PC-9 (cell line): ENCODE measurements at regions not wholly inside any gene's neighbourhood (a gene's known extent, or its start where the extent isn't known, plus 50 kb on each side); places are given as distances from the start of the nearest gene placed in this dataset.

ENCODE experiments used
- EZH2 ChIP-seq: fragments of 200-600 bp; sonication (generic); IDR thresholded peaks from 2 replicates; pipeline ENCODE4 v1.8.0; 2017; ENCODE audit warnings: antibody characterized with exemption, low read depth
- TF ChIP-seq, protein P1 (sequence below): fragments of 200-600 bp; sonication (generic); conservative IDR thresholded peaks from 2 replicates; pipeline ENCODE4 v1.6.1; 2017; ENCODE audit warnings: mixed run types, antibody characterized with exemption, mild to moderate bottlenecking, moderate library complexity

GRCh38 chr3:148077965-148078364 is 619.7 kb upstream of the AGTR1 start:
- TF ChIP-seq, protein P1, sequence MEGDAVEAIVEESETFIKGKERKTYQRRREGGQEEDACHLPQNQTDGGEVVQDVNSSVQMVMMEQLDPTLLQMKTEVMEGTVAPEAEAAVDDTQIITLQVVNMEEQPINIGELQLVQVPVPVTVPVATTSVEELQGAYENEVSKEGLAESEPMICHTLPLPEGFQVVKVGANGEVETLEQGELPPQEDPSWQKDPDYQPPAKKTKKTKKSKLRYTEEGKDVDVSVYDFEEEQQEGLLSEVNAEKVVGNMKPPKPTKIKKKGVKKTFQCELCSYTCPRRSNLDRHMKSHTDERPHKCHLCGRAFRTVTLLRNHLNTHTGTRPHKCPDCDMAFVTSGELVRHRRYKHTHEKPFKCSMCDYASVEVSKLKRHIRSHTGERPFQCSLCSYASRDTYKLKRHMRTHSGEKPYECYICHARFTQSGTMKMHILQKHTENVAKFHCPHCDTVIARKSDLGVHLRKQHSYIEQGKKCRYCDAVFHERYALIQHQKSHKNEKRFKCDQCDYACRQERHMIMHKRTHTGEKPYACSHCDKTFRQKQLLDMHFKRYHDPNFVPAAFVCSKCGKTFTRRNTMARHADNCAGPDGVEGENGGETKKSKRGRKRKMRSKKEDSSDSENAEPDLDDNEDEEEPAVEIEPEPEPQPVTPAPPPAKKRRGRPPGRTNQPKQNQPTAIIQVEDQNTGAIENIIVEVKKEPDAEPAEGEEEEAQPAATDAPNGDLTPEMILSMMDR = no peak
- TF ChIP-seq EZH2 = no peak
